Breast epithelium (tissue), 4 donors: ENCODE measurements at regions not wholly inside any gene's neighbourhood (a gene's known extent, or its start where the extent isn't known, plus 50 kb on each side); places are given as distances from the start of the nearest gene placed in this dataset.
"Not testable (repeated sequence)": the region's sequence is repeated elsewhere in the genome, so short reads cannot be mapped to it uniquely, and the experiment has no call there.

Experiments
- DNase-seq, 2 donors: peaks; one replicate each; pipeline ENCODE4 v3.0.0-alpha.2; 2019; ENCODE audit warnings: low spot score in 2 of 2
- H3K27ac ChIP-seq, 2 donors: fragments of 200-600 bp; sonication (generic) in 1 of 2; one replicate each; pipeline ENCODE4 v1.5.1; 2016 to 2019; ENCODE audit warnings: mild to moderate bottlenecking in 1 of 2
- H3K27me3 ChIP-seq, 2 donors: fragments of 200-600 bp; sonication (generic) in 1 of 2; one replicate each; pipeline versions ENCODE4 v1.5.1 to v1.6.0; 2017 to 2019; ENCODE audit warnings: control low read depth in 1 of 2, mild to moderate bottlenecking in 1 of 2
- H3K36me3 ChIP-seq: fragments of 200-600 bp; one replicate; pipeline ENCODE4 v1.5.1; 2019
- H3K4me1 ChIP-seq, 2 donors: fragments of 200-600 bp; sonication (generic); one replicate each; pipeline ENCODE4 v1.5.1; 2016 to 2019; ENCODE audit warnings: control low read depth in 1 of 2
- H3K4me3 ChIP-seq, 3 donors: fragments of 200-600 bp; sonication (generic); 1 replicate in 2 of 3; 2 replicates in 1 of 3; pipeline ENCODE4 v1.5.1; 2016 to 2019; ENCODE audit warnings: mild to moderate bottlenecking in 3 of 3, moderate library complexity in 2 of 3
- H3K9me3 ChIP-seq, 2 donors: fragments of 200-600 bp; sonication (generic) in 1 of 2; one replicate each; pipeline ENCODE4 v1.5.1; 2016 to 2019; ENCODE audit warnings: control low read depth in 1 of 2
- POLR2A ChIP-seq: fragments of 450-650 bp; IDR thresholded peaks from one replicate; pipeline ENCODE4 v1.6.1; 2016; ENCODE audit warnings: antibody characterized with exemption, mild to moderate bottlenecking, moderate library complexity
- POLR2AphosphoS5 ChIP-seq, 3 donors: sonication (generic); formaldehyde crosslinking; IDR thresholded peaks; one replicate each; pipeline ENCODE4 v1.6.1; 2017; ENCODE audit warnings: antibody characterized with exemption in 3 of 3
- intact Hi-C: fragments of 100-400 bp; cut with DNase I; formaldehyde crosslinking; loops from one replicate; pipeline ENCODE4 v1.15.1; 2023; ENCODE audit warnings: low total_unique reads
- TF ChIP-seq, protein P1 (sequence below), 3 donors: fragments of 450-650 bp; IDR thresholded peaks; one replicate each; pipeline ENCODE4 v1.5.1; 2016 to 2017; ENCODE audit warnings: antibody characterized with exemption in 3 of 3, mild to moderate bottlenecking in 3 of 3, moderate library complexity in 3 of 3

DNA sequence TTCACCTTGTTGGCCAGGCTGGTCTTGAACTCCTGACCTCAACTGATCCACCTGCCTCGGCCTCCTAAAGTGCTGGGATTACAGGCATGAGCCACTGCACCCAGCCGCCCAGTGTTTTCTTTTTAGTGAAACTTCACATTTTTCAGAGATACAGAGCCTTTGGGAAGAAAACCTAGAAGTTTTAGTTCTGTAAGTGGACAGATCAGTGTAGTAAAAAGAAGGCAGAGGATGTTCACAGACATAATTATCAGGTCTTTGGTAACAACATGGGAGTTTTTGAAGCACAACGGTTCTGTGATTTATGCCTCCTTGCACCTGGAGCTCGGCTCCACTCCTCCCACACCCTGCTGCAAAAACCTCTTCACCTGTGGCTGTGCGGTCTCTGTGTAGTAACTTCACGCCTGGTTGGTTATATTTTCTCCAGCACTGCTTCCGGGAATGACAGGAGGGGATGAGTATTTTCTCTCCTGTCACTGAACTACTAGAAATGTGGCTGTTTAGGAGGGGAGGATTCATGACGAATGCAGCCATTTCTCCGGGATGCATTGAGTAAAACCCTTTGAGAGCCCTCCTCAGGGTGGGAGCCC lies 67.0 kb downstream of the ARF6 start:
- no peak for DNase-seq
- intact Hi-C loops, result loop anchor here (5.0 kb wide), 1 partner anchor 512 kb away; no protein-coding TSS in a partner anchor

DNA sequence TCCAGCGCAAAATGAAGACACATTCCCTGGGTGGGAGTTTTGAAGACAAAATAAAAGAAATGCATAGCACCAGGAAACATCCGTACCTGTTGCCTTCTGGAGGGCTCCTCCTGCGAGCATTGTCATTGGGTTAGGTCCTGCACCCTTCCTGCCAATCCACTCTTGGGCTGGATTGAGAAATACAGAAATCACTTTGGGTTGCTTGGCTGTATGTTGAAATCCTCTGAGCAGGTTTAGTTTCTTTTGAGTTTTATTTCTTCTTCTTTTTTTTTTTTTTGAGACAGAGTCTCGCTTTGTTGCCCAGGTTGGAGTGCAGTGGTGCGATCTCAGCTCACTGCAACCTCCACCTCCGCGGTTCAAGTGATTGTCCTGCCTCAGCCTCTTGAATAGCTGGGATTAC lies 67.6 kb downstream of the ARF6 start:
- Histone ChIP-seq H3K27ac (peak overlapping the region in 1 of 2 donors; percentile 84), H3K36me3 (no peaks in the 10 kb centered on the region), H3K27me3 (no peaks in the 10 kb centered on the region), H3K4me1 (peaks cover 0 to 12% of the 10 kb centered on the region in 2 donors), H3K9me3 (no peaks in the 10 kb centered on the region), H3K4me3 (peak overlapping the region in 1 of 3 donors; percentile 3)
- intact Hi-C loops, result loop anchor here (5.0 kb wide), 1 partner anchor 512 kb away; no protein-coding TSS in a partner anchor
- TF ChIP-seq POLR2AphosphoS5 (IDR thresholded peaks at IDR 0.05), result no peak
- no peak for TF ChIP-seq POLR2A
- TF ChIP-seq, protein P1, sequence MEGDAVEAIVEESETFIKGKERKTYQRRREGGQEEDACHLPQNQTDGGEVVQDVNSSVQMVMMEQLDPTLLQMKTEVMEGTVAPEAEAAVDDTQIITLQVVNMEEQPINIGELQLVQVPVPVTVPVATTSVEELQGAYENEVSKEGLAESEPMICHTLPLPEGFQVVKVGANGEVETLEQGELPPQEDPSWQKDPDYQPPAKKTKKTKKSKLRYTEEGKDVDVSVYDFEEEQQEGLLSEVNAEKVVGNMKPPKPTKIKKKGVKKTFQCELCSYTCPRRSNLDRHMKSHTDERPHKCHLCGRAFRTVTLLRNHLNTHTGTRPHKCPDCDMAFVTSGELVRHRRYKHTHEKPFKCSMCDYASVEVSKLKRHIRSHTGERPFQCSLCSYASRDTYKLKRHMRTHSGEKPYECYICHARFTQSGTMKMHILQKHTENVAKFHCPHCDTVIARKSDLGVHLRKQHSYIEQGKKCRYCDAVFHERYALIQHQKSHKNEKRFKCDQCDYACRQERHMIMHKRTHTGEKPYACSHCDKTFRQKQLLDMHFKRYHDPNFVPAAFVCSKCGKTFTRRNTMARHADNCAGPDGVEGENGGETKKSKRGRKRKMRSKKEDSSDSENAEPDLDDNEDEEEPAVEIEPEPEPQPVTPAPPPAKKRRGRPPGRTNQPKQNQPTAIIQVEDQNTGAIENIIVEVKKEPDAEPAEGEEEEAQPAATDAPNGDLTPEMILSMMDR (IDR thresholded peaks at IDR 0.05), result no peak
- no peak for DNase-seq

More for the DNA sequence above, 67.0 kb downstream of the ARF6 start:
- Histone ChIP-seq H3K4me1 (peaks cover 0 to 12% of the 10 kb centered on the region in 2 donors), H3K4me3 (peak overlapping the region in 1 of 3 donors; percentile 3), H3K27me3 (no peaks in the 10 kb centered on the region), H3K27ac (peak overlapping the region in 1 of 2 donors; percentile 84), H3K9me3 (no peaks in the 10 kb centered on the region), H3K36me3 (no peaks in the 10 kb centered on the region)
- TF ChIP-seq POLR2AphosphoS5 (IDR thresholded peaks at IDR 0.05), result no peak
- TF ChIP-seq, protein P1 (IDR thresholded peaks at IDR 0.05), result no peak
- TF ChIP-seq POLR2A, result no peak

DNA sequence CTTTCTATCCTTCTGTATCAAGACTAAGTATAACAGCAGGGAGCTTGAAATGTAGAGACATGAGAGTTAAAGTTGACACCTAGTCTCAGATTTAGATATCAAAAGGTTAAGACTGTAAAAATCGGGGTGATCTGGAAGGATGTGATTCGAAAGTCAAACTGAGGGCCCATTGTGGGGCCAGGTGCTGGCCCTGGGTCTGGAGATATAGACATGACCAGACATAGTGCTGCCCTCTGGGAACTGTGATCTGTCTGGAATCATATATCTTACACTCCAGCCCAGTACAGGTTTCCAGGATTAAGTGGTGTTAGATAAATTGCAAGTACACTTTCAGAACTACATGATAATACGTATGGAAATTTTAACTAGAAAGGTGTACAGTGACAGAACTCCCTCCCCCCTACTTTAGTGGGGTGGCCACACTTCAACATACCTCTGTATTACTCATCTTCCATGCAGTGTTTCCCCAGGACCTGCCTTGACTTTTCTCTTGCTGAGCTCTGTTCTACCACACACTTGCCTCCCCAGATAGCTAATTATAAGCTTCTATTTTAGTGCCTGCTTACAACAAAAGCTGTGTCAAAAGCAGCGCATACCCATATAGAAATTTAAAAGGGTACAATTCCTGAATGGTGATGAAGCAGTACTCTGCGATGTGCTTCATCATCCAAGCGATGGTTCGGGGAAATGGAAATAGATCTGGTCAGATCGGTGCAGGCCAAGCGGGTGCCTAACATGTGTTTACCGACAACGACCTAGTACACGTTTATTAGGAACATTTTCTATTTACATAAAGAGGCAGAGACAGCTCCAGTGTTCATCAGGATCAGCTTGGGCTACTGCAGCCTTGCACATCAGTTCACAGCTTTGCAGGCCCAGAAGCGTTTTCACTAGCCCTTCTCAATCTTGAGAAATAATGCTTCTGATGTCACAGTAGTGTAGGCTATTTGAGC lies 68.7 kb downstream of the ARF6 start:
- Histone ChIP-seq H3K9me3 (no peaks in the 10 kb centered on the region), H3K27me3 (no peaks in the 10 kb centered on the region), H3K27ac (peak overlapping the region; percentile 59 to 84), H3K4me3 (no peak overlapping the region), H3K4me1 (peaks cover 0 to 12% of the 10 kb centered on the region in 2 donors), H3K36me3 (no peaks in the 10 kb centered on the region)
- no peak for TF ChIP-seq POLR2A
- no peak for TF ChIP-seq POLR2AphosphoS5 (IDR thresholded peaks at IDR 0.05)
- TF ChIP-seq, protein P1 (IDR thresholded peaks at IDR 0.05), result no peak
- intact Hi-C loops, result loop anchor here (5.0 kb wide), 1 partner anchor 511 kb away; no protein-coding TSS in a partner anchor
- DNase-seq, result no peak

DNA sequence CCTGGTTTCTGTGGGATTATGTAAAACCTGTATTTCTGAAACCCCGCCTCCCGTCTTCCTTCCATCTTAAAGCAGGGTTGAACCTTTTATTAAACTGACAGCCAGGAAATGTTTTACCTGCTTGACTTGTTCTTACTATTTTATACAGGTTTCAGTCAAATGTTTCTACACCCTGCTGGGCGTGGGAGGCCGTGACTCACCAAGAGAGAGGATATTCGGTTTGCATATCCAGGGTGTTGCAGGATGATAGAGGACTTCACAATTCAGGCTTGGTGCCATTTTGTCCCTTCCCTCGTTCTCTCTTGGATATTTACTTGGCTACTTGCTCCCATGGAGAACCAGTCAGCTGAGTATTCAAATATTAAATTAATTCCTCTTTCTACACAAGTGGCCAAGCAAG lies 69.7 kb downstream of the ARF6 start:
- no peak overlapping the region for H3K4me3 ChIP-seq
- H3K4me1 ChIP-seq, result peaks cover 0 to 12% of the 10 kb centered on the region in 2 donors
- TF ChIP-seq POLR2AphosphoS5 (IDR thresholded peaks at IDR 0.05) (peak in 1 of 3 donors; percentile 73), POLR2A (no peak)
- TF ChIP-seq, protein P1 (IDR thresholded peaks at IDR 0.05), result no peak
- H3K36me3 ChIP-seq, result no peaks in the 10 kb centered on the region
- peak in 1 of 2 donors; percentile 85 for DNase-seq
- H3K9me3 ChIP-seq, result no peaks in the 10 kb centered on the region
- no peaks in the 10 kb centered on the region for H3K27me3 ChIP-seq
- intact Hi-C loops, result loop anchor here (5.0 kb wide), 1 partner anchor 510 kb away; no protein-coding TSS in a partner anchor
- H3K27ac ChIP-seq, result peak overlapping the region; percentile 59 to 84

DNA sequence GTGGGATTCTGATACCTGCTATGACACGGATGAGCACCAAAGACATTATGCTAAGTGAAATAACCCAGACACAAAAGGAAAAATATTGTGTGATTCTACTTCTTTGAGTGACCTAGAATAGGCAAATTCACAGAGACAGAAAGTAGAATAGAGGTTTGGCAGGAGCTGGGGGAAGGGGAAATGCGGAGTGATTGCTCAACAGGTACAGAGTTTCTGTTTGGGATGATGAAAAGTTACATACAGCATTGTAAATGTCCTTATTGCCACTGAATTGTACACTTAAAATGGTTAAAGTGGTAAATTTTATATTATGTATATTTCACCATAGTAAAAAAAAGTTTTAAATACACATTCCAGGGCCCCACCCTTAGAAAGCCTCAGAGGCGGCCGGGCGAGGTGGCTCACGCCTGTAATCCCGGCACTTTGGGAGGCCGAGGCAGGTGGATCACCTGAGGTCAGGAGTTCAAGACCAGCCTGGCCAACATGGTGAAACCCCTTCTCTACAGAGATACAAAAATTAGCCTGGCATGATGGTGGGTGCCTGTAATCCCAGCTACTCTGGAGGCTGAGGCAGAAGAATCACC lies 72.3 kb downstream of the ARF6 start:
- DNase-seq, H3K9me3 ChIP-seq, intact Hi-C loops, H3K36me3 ChIP-seq, H3K27me3 ChIP-seq, H3K4me3 ChIP-seq: not testable (repeated sequence)
- H3K4me1 ChIP-seq, result peaks cover 0 to 12% of the 10 kb centered on the region in 2 donors
- peak overlapping the region in 1 of 2 donors; percentile 58 for H3K27ac ChIP-seq
